OCI-LY7 (cell line): ENCODE measurements at regions not wholly inside any gene's neighbourhood (a gene's known extent, or its start where the extent isn't known, plus 50 kb on each side); places are given as distances from the start of the nearest gene placed in this dataset.

Experiments used
- BruUV-seq: library from RNA; stranded (reverse); fragments of 400-500 nt; replicated peaks from 2 replicates; lab custom pipeline; 2021; lab: Mats Ljungman, UMichigan
- CTCF ChIA-PET: fragments of 300-600 bp; sonication (Branson Sonifier 250); formaldehyde crosslinking; loops from one replicate; lab custom pipeline; 2022; ENCODE audit warnings: antibody characterized with exemption; ENCODE audit not compliant: unreplicated experiment; lab: Charles Lee
- POLR2A ChIA-PET: fragments of 300-600 bp; sonication (Branson Sonifier 250); formaldehyde crosslinking; loops from one replicate; lab custom pipeline; 2022; ENCODE audit warnings: antibody characterized with exemption; lab: Charles Lee
- DNase-seq: peaks from one replicate; pipeline ENCODE4 v3.0.0-alpha.2; 2015; ENCODE audit warnings: low spot score
- H2AFZ ChIP-seq: fragments of 200-600 bp; sonication (generic), shearing (Covaris generic); 2 replicates; pipeline ENCODE4 v1.6.1; 2014; ENCODE audit warnings: mild to moderate bottlenecking, antibody characterized with exemption, low read length, moderate library complexity
- H3K27ac ChIP-seq: fragments of 200-600 bp; sonication (generic); 2 replicates; pipeline ENCODE4 v1.5.1; 2014; ENCODE audit warnings: mixed run types, low read depth, mild to moderate bottlenecking, moderate library complexity, low read length, inconsistent platforms; ENCODE audit not compliant: poor library complexity, severe bottlenecking
- H3K36me3 ChIP-seq: fragments of 200-600 bp; sonication (generic); 2 replicates; pipeline ENCODE4 v1.6.1; 2014; ENCODE audit warnings: mild to moderate bottlenecking, antibody characterized with exemption, low read length, moderate library complexity, mixed read lengths; ENCODE audit not compliant: insufficient read depth
- H3K4me1 ChIP-seq: fragments of 200-600 bp; sonication (generic); 2 replicates; pipeline ENCODE4 v1.5.1; 2014; ENCODE audit warnings: mild to moderate bottlenecking, low read length; ENCODE audit not compliant: insufficient read depth, poor library complexity, severe bottlenecking
- H3K4me2 ChIP-seq: fragments of 200-600 bp; sonication (generic); 2 replicates; pipeline ENCODE4 v1.6.1; 2014; ENCODE audit warnings: mild to moderate bottlenecking, low read length
- H3K4me3 ChIP-seq: fragments of 200-600 bp; sonication (generic); 2 replicates; pipeline ENCODE4 v1.5.1; 2014; ENCODE audit warnings: mild to moderate bottlenecking, low read depth, low read length; ENCODE audit not compliant: poor library complexity, severe bottlenecking
- H3K79me2 ChIP-seq: fragments of 200-600 bp; sonication (generic); 2 replicates; pipeline ENCODE4 v1.6.1; 2016; ENCODE audit warnings: low read depth, mild to moderate bottlenecking, low read length, moderate library complexity, mixed read lengths; ENCODE audit not compliant: insufficient read depth
- H3K9me2 ChIP-seq: fragments of 200-600 bp; sonication (generic); 2 replicates; pipeline ENCODE4 v1.6.1; 2016; ENCODE audit warnings: mild to moderate bottlenecking, low read length, mixed read lengths; ENCODE audit not compliant: insufficient read depth
- H3K9me3 ChIP-seq: fragments of 200-600 bp; sonication (generic); 2 replicates; pipeline ENCODE4 v1.6.1; 2014; ENCODE audit warnings: mild to moderate bottlenecking, mixed run types, low read length, mixed read lengths
- H4K20me1 ChIP-seq: fragments of 200-600 bp; sonication (generic); 2 replicates; pipeline ENCODE4 v1.6.1; 2014; ENCODE audit warnings: mild to moderate bottlenecking, antibody characterized with exemption, low read length, moderate library complexity, mixed read lengths; ENCODE audit not compliant: insufficient read depth
- CTCF ChIP-seq: fragments of 200-600 bp; sonication (generic); conservative IDR thresholded peaks from 2 replicates; pipeline ENCODE4 v1.5.1; 2014; ENCODE audit warnings: mild to moderate bottlenecking, antibody characterized with exemption, low read length, moderate library complexity, mixed read lengths
- EZH2phosphoT487 ChIP-seq: fragments of 200-600 bp; sonication (generic); IDR thresholded peaks from 2 replicates; pipeline ENCODE4 v1.6.1; 2018; ENCODE audit warnings: low read depth, borderline replicate concordance, mild to moderate bottlenecking, mixed run types, antibody characterized with exemption, low read length, moderate library complexity, mixed read lengths
- intact Hi-C: fragments of 100-400 bp; cut with micrococcal nuclease; formaldehyde crosslinking; loops from one replicate; pipeline ENCODE4 v1.10.0; 2022; ENCODE audit not compliant: unreplicated experiment

GRCh38 chr2:142533177-142533576, 344.3 kb upstream of the KYNU start:
- CTCF ChIA-PET = no interaction called here
- Histone ChIP-seq H3K36me3 (no peaks in the 10 kb centered on the region), H3K9me2 (no peaks in the 10 kb centered on the region), H3K4me2 (no peak overlapping the region), H3K79me2 (no peaks in the 10 kb centered on the region), H4K20me1 (no peaks in the 10 kb centered on the region), H3K9me3 (no peaks in the 10 kb centered on the region), H3K27ac (no peak overlapping the region), H2AFZ (no peak overlapping the region), H3K4me3 (no peak overlapping the region), H3K4me1 (no peaks in the 10 kb centered on the region)
- no peak for DNase-seq
- POLR2A ChIA-PET = interaction anchor here (0.6 kb wide), 1 partner anchor 19 kb away, joined by 6 read pairs; no protein-coding TSS in a partner anchor
- intact Hi-C loops = no loop called here
- no TSS peak for BruUV-seq
- TF ChIP-seq EZH2phosphoT487 = no peak
- TF ChIP-seq CTCF = no peak

GRCh38 chr2:142531377-142531776, 346.1 kb upstream of the KYNU start:
- Histone ChIP-seq H3K4me1 (no peaks in the 10 kb centered on the region), H3K79me2 (no peaks in the 10 kb centered on the region), H3K9me2 (no peaks in the 10 kb centered on the region), H3K36me3 (no peaks in the 10 kb centered on the region), H3K4me2 (no peak overlapping the region), H4K20me1 (no peaks in the 10 kb centered on the region), H3K27ac (no peak overlapping the region), H3K9me3 (no peaks in the 10 kb centered on the region), H3K4me3 (no peak overlapping the region), H2AFZ (no peak overlapping the region)
- no peak for DNase-seq
- CTCF ChIA-PET = no interaction called here
- TF ChIP-seq EZH2phosphoT487 (no peak), CTCF (no peak)
- no TSS peak for BruUV-seq
- intact Hi-C loops = no loop called here
- POLR2A ChIA-PET = interaction anchor here (1.1 kb wide), 1 partner anchor 20 kb away, joined by 3 read pairs; no protein-coding TSS in a partner anchor

- H3K9me3 ChIP-seq = no peaks in the 10 kb centered on the region
- TF ChIP-seq EZH2phosphoT487 = no peak
- no peak for TF ChIP-seq CTCF
- H4K20me1 ChIP-seq = no peaks in the 10 kb centered on the region
- H3K27ac ChIP-seq = no peak overlapping the region
- ChIA-PET POLR2A (no interaction called here), CTCF (no interaction called here)
- no peak for DNase-seq
- no peak overlapping the region for H2AFZ ChIP-seq
- H3K4me2 ChIP-seq = no peak overlapping the region
- no peaks in the 10 kb centered on the region for H3K36me3 ChIP-seq
- intact Hi-C loops = no loop called here
- H3K79me2 ChIP-seq = no peaks in the 10 kb centered on the region
- no peaks in the 10 kb centered on the region for H3K9me2 ChIP-seq
- no TSS peak for BruUV-seq
- H3K4me3 ChIP-seq = no peak overlapping the region
- no peaks in the 10 kb centered on the region for H3K4me1 ChIP-seq
Measured at GRCh38 chr2:142525720-142526119, 351.7 kb upstream of the KYNU start.
